ENCODE measurements at regions not wholly inside any gene's neighbourhood (a gene's known extent, or its start where the extent isn't known, plus 50 kb on each side); places are given as distances from the start of the nearest gene placed in this dataset.

GRCh38 chr9:108356806-108357205, 499.0 kb downstream of the ACTL7B start:
- TF ChIP-seq FOSL1 (IDR thresholded peaks at IDR 0.05; ENCODE audit: low read depth) (no peak), REST (IDR thresholded peaks at IDR 0.05; ENCODE audit: low read depth) (no peak), POLR2A (IDR thresholded peaks at IDR 0.05; ENCODE audit: borderline replicate concordance, extremely low read depth, insufficient read depth, insufficient read length) (no peak), JUND (IDR thresholded peaks at IDR 0.05) (no peak), CTCF (IDR thresholded peaks at IDR 0.05 in 2 of 3, conservative IDR thresholded peaks at IDR 0.05 in 1 of 3; ENCODE audit: borderline replicate concordance in 1 of 3, insufficient read depth in 1 of 3, low read depth in 2 of 3, low read length in 2 of 3) (no peak), MAX (IDR thresholded peaks at IDR 0.05) (no peak), EGR1 (IDR thresholded peaks at IDR 0.05; ENCODE audit: low read depth) (no peak), CEBPB (IDR thresholded peaks at IDR 0.05; ENCODE audit: low read depth) (no peak)

Data from HCT116 (cell line).